ENCODE measurements at regions not wholly inside any gene's neighbourhood (a gene's known extent, or its start where the extent isn't known, plus 50 kb on each side); places are given as distances from the start of the nearest gene placed in this dataset.

- TF ChIP-seq, protein P1, sequence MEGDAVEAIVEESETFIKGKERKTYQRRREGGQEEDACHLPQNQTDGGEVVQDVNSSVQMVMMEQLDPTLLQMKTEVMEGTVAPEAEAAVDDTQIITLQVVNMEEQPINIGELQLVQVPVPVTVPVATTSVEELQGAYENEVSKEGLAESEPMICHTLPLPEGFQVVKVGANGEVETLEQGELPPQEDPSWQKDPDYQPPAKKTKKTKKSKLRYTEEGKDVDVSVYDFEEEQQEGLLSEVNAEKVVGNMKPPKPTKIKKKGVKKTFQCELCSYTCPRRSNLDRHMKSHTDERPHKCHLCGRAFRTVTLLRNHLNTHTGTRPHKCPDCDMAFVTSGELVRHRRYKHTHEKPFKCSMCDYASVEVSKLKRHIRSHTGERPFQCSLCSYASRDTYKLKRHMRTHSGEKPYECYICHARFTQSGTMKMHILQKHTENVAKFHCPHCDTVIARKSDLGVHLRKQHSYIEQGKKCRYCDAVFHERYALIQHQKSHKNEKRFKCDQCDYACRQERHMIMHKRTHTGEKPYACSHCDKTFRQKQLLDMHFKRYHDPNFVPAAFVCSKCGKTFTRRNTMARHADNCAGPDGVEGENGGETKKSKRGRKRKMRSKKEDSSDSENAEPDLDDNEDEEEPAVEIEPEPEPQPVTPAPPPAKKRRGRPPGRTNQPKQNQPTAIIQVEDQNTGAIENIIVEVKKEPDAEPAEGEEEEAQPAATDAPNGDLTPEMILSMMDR (IDR thresholded peaks at IDR 0.05; ENCODE audit: poor library complexity, severe bottlenecking), result no peak
- TF ChIP-seq EZH2 (IDR thresholded peaks at IDR 0.05; ENCODE audit: borderline replicate concordance, insufficient read depth, low read length, poor library complexity, severe bottlenecking), result no peak
Measured at GRCh38 chr12:5099591-5099990, 55.9 kb downstream of the KCNA5 start.
